ENCODE measurements at regions not wholly inside any gene's neighbourhood (a gene's known extent, or its start where the extent isn't known, plus 50 kb on each side); places are given as distances from the start of the nearest gene placed in this dataset.

GRCh38 chr4:116520886-116521285, 564.5 kb downstream of the TRAM1L1 start:
- H3K27ac ChIP-seq (ENCODE audit: low read depth in 1 of 2, low read length in 2 of 2), result no peak overlapping the region
- H3K36me3 ChIP-seq (ENCODE audit: insufficient read depth, low read length), result no peaks in the 10 kb centered on the region
- no peak for ATAC-seq (ENCODE audit: poor library complexity)
- no peaks in the 10 kb centered on the region for H3K27me3 Mint-ChIP-seq
- DNase-seq, result no peak
- intact Hi-C loops (cut with DNase I, micrococcal nuclease), result no loop called here
- H3K36me3 Mint-ChIP-seq (ENCODE audit: low read depth), result no peaks in the 10 kb centered on the region
- no peak overlapping the region for H3K27ac Mint-ChIP-seq
- no peaks in the 10 kb centered on the region for H3K4me1 ChIP-seq (ENCODE audit: insufficient read depth, low read length)
- no peak for TF ChIP-seq CTCF (IDR thresholded peaks at IDR 0.05)
- no peaks in the 10 kb centered on the region for H3K27me3 ChIP-seq (ENCODE audit: control insufficient read depth in 1 of 2, insufficient read depth in 2 of 2, low read length in 2 of 2)
- H3K9me3 ChIP-seq (ENCODE audit: control insufficient read depth in 1 of 2, insufficient read depth in 1 of 2, low read length in 2 of 2), result peaks cover 3 to 5% of the 10 kb centered on the region in 2 experiments
- H3K4me3 Mint-ChIP-seq, result no peak overlapping the region
- H3K9me3 Mint-ChIP-seq, result peaks cover 8% of the 10 kb centered on the region
- CTCF ChIA-PET, result no interaction called here
- H3K4me1 Mint-ChIP-seq (ENCODE audit: low read depth), result no peaks in the 10 kb centered on the region
- POLR2A ChIA-PET, result no interaction called here
- no peak overlapping the region for H3K4me3 ChIP-seq (ENCODE audit: low read length)

- no peak overlapping the region for H3K27ac Mint-ChIP-seq
- Histone ChIP-seq H3K4me3 (ENCODE audit: low read length) (no peak overlapping the region), H3K27me3 (ENCODE audit: control insufficient read depth in 1 of 2, insufficient read depth in 2 of 2, low read length in 2 of 2) (no peaks in the 10 kb centered on the region), H3K9me3 (ENCODE audit: control insufficient read depth in 1 of 2, insufficient read depth in 1 of 2, low read length in 2 of 2) (peaks cover 3 to 5% of the 10 kb centered on the region in 2 experiments), H3K36me3 (ENCODE audit: insufficient read depth, low read length) (no peaks in the 10 kb centered on the region), H3K27ac (ENCODE audit: low read depth in 1 of 2, low read length in 2 of 2) (no peak overlapping the region), H3K4me1 (ENCODE audit: insufficient read depth, low read length) (no peaks in the 10 kb centered on the region)
- H3K27me3 Mint-ChIP-seq, result no peaks in the 10 kb centered on the region
- intact Hi-C loops (cut with DNase I, micrococcal nuclease), result no loop called here
- CTCF ChIA-PET, result no interaction called here
- no peaks in the 10 kb centered on the region for H3K36me3 Mint-ChIP-seq (ENCODE audit: low read depth)
- ATAC-seq (ENCODE audit: poor library complexity) (no peak), DNase-seq (no peak)
- no peak overlapping the region for H3K4me3 Mint-ChIP-seq
- POLR2A ChIA-PET, result no interaction called here
- no peaks in the 10 kb centered on the region for H3K4me1 Mint-ChIP-seq (ENCODE audit: low read depth)
- TF ChIP-seq CTCF (IDR thresholded peaks at IDR 0.05), result no peak
- peaks cover 8% of the 10 kb centered on the region for H3K9me3 Mint-ChIP-seq
These were observed 568.7 kb downstream of the TRAM1L1 start for GRCh38 chr4:116516711-116517110.

- Histone ChIP-seq H3K9me3 (ENCODE audit: control insufficient read depth in 1 of 2, insufficient read depth in 1 of 2, low read length in 2 of 2) (peaks cover 3 to 5% of the 10 kb centered on the region in 2 experiments), H3K4me3 (ENCODE audit: low read length) (no peak overlapping the region), H3K4me1 (ENCODE audit: insufficient read depth, low read length) (no peaks in the 10 kb centered on the region), H3K27me3 (ENCODE audit: control insufficient read depth in 1 of 2, insufficient read depth in 2 of 2, low read length in 2 of 2) (no peaks in the 10 kb centered on the region), H3K36me3 (ENCODE audit: insufficient read depth, low read length) (no peaks in the 10 kb centered on the region), H3K27ac (ENCODE audit: low read depth in 1 of 2, low read length in 2 of 2) (no peak overlapping the region)
- Mint-ChIP-seq H3K4me1 (ENCODE audit: low read depth) (no peaks in the 10 kb centered on the region), H3K4me3 (no peak overlapping the region), H3K27me3 (no peaks in the 10 kb centered on the region), H3K27ac (no peak overlapping the region), H3K36me3 (ENCODE audit: low read depth) (no peaks in the 10 kb centered on the region), H3K9me3 (peaks cover 8% of the 10 kb centered on the region)
- DNase-seq, result no peak
- no peak for ATAC-seq (ENCODE audit: poor library complexity)
- ChIA-PET CTCF (no interaction called here), POLR2A (no interaction called here)
- intact Hi-C loops (cut with DNase I, micrococcal nuclease), result no loop called here
- no peak for TF ChIP-seq CTCF (IDR thresholded peaks at IDR 0.05)
These were observed 569.4 kb downstream of the TRAM1L1 start for GRCh38 chr4:116515959-116516358.
